HG03066 (cell line): ENCODE measurements at regions not wholly inside any gene's neighbourhood (a gene's known extent, or its start where the extent isn't known, plus 50 kb on each side); places are given as distances from the start of the nearest gene placed in this dataset.
A peak's percentile ranks its signal among the peaks of the same experiment; 100 is the strongest.

Experiments
- ATAC-seq: cut with Tn5 transposase; IDR thresholded peaks from one replicate; pipeline ENCODE4 v1.9.1; 2021; ENCODE audit warnings: low read depth; ENCODE audit not compliant: unreplicated experiment

GRCh38 chr6:166877906-166878305, 78.4 kb downstream of the RNASET2 start:
- no peak for ATAC-seq

GRCh38 chr6:166877349-166877748, 79.0 kb downstream of the RNASET2 start:
- no peak for ATAC-seq

GRCh38 chr6:166872531-166873009, 83.8 kb downstream of the RNASET2 start:
- no peak for ATAC-seq

GRCh38 chr6:166870602-166871208, 85.6 kb downstream of the RNASET2 start:
- ATAC-seq, result no peak

GRCh38 chr6:166866839-166867637, 89.3 kb downstream of the RNASET2 start:
- no peak for ATAC-seq

GRCh38 chr6:166864333-166864732, 92.0 kb downstream of the RNASET2 start:
- no peak for ATAC-seq

- ATAC-seq, result peak; percentile 28
These were observed 93.3 kb downstream of the RNASET2 start for GRCh38 chr6:166862978-166863530.

- ATAC-seq, result peak; percentile 55
These were observed 93.9 kb downstream of the RNASET2 start for GRCh38 chr6:166862287-166862977.

- no peak for ATAC-seq
These were observed 94.4 kb downstream of the RNASET2 start for GRCh38 chr6:166861961-166862286.

- no peak for ATAC-seq
These were observed 95.0 kb downstream of the RNASET2 start for GRCh38 chr6:166861304-166861703.

GRCh38 chr6:166860392-166860791, 96.0 kb downstream of the RNASET2 start:
- ATAC-seq, result no peak

- no peak for ATAC-seq
These were observed 100.9 kb downstream of the RNASET2 start for GRCh38 chr6:166855416-166855815.

GRCh38 chr6:166853371-166854325, 102.7 kb downstream of the RNASET2 start:
- ATAC-seq, result no peak

- ATAC-seq, result no peak
These were observed 103.8 kb downstream of the RNASET2 start for GRCh38 chr6:166852451-166852975.

GRCh38 chr6:166851911-166852310, 104.4 kb downstream of the RNASET2 start:
- no peak for ATAC-seq

- no peak for ATAC-seq
These were observed 104.9 kb downstream of the RNASET2 start for GRCh38 chr6:166851426-166851825.

- ATAC-seq, result no peak
These were observed 105.7 kb downstream of the RNASET2 start for GRCh38 chr6:166850677-166851076.

GRCh38 chr6:166849749-166850183, 106.6 kb downstream of the RNASET2 start:
- ATAC-seq, result no peak

GRCh38 chr6:166848979-166849748, 107.2 kb downstream of the RNASET2 start:
- ATAC-seq, result no peak
